Fibroblast of lung (primary cell): ENCODE measurements at regions not wholly inside any gene's neighbourhood (a gene's known extent, or its start where the extent isn't known, plus 50 kb on each side); places are given as distances from the start of the nearest gene placed in this dataset.
A peak's percentile ranks its signal among the peaks of the same experiment; 100 is the strongest.

Source experiments
- DNase-seq, 2 donors: peaks; one replicate each; pipeline versions ENCODE4 v3.0.0 to v3.0.0-alpha.2; 2010; ENCODE audit warnings: low read depth in 2 of 2
- H2AFZ ChIP-seq: 2 replicates; pipeline ENCODE4 v1.5.1; 2012; ENCODE audit warnings: low read length, control low read depth, inconsistent platforms
- H3K27ac ChIP-seq: 2 replicates; pipeline ENCODE4 v1.5.1; 2011; ENCODE audit warnings: low read length, control low read depth; ENCODE audit not compliant: insufficient read depth
- H3K27me3 ChIP-seq: 2 replicates; pipeline ENCODE4 v1.5.1; 2011; ENCODE audit warnings: mild to moderate bottlenecking, low read length; ENCODE audit not compliant: control insufficient read depth, insufficient read depth
- H3K36me3 ChIP-seq: 2 replicates; pipeline ENCODE4 v1.5.1; 2011; ENCODE audit warnings: low read length; ENCODE audit not compliant: control insufficient read depth, insufficient read depth
- H3K4me1 ChIP-seq: 2 replicates; pipeline ENCODE4 v1.5.1; 2011; ENCODE audit warnings: low read length; ENCODE audit not compliant: control insufficient read depth, insufficient read depth; ENCODE audit errors: extremely low read depth
- H3K4me2 ChIP-seq: 2 replicates; pipeline ENCODE4 v1.5.1; 2011; ENCODE audit warnings: low read length, control low read depth; ENCODE audit not compliant: insufficient read depth; ENCODE audit errors: extremely low read depth
- H3K4me3 ChIP-seq, 4 experiments: fragments of 200-600 bp in 1 of 4; sonication (generic) in 1 of 4; replicated peaks in 1 of 4; 2 replicates each; pipeline ENCODE4 v1.5.1; 2011 to 2016; ENCODE audit warnings: low read length in 4 of 4, low read depth in 3 of 4, mild to moderate bottlenecking in 3 of 4, control low read depth in 2 of 4, inconsistent platforms in 1 of 4, mixed read lengths in 1 of 4; ENCODE audit not compliant: insufficient read depth in 1 of 4; ENCODE audit errors: control extremely low read depth in 1 of 4
- H3K79me2 ChIP-seq: 2 replicates; pipeline ENCODE4 v1.5.1; 2012; ENCODE audit warnings: mild to moderate bottlenecking, low read length, inconsistent platforms; ENCODE audit not compliant: control insufficient read depth, insufficient read depth
- H3K9ac ChIP-seq: 2 replicates; pipeline ENCODE4 v1.5.1; 2011; ENCODE audit warnings: mild to moderate bottlenecking, low read length, control low read depth; ENCODE audit not compliant: insufficient read depth
- H3K9me3 ChIP-seq: 2 replicates; pipeline ENCODE4 v1.5.1; 2012; ENCODE audit warnings: low read depth, low read length; ENCODE audit not compliant: control insufficient read depth, insufficient read depth
- H4K20me1 ChIP-seq: 2 replicates; pipeline ENCODE4 v1.5.1; 2011; ENCODE audit warnings: low read length; ENCODE audit not compliant: control insufficient read depth, insufficient read depth; ENCODE audit errors: extremely low read depth
- EZH2 ChIP-seq: IDR thresholded peaks from 2 replicates; pipeline ENCODE4 v1.5.1; 2012; ENCODE audit warnings: low read length, control low read depth, mild to moderate bottlenecking; ENCODE audit errors: missing control alignments
- TF ChIP-seq, protein P1 (sequence below), 2 donors: IDR thresholded peaks in 1 of 2; conservative IDR thresholded peaks in 1 of 2; 1 replicate in 1 of 2; 2 replicates in 1 of 2; pipeline ENCODE4 v1.5.1; 2011 to 2012; ENCODE audit warnings: low read length in 2 of 2, control low read depth in 1 of 2, inconsistent platforms in 1 of 2, low read depth in 1 of 2, mild to moderate bottlenecking in 1 of 2

- Histone ChIP-seq H3K27me3 (no peaks in the 10 kb centered on the region), H3K79me2 (no peaks in the 10 kb centered on the region), H2AFZ (no peak overlapping the region), H3K36me3 (no peaks in the 10 kb centered on the region), H4K20me1 (no peaks in the 10 kb centered on the region), H3K4me2 (peak overlapping the region; percentile 61), H3K9me3 (no peaks in the 10 kb centered on the region), H3K4me3 (peak overlapping the region in 1 of 4 experiments; percentile 26), H3K27ac (peak overlapping the region; percentile 48), H3K4me1 (peaks cover 29% of the 10 kb centered on the region), H3K9ac (no peak overlapping the region)
- peak; percentile 58 to 64 for DNase-seq
- no peak for TF ChIP-seq EZH2
- TF ChIP-seq, protein P1, sequence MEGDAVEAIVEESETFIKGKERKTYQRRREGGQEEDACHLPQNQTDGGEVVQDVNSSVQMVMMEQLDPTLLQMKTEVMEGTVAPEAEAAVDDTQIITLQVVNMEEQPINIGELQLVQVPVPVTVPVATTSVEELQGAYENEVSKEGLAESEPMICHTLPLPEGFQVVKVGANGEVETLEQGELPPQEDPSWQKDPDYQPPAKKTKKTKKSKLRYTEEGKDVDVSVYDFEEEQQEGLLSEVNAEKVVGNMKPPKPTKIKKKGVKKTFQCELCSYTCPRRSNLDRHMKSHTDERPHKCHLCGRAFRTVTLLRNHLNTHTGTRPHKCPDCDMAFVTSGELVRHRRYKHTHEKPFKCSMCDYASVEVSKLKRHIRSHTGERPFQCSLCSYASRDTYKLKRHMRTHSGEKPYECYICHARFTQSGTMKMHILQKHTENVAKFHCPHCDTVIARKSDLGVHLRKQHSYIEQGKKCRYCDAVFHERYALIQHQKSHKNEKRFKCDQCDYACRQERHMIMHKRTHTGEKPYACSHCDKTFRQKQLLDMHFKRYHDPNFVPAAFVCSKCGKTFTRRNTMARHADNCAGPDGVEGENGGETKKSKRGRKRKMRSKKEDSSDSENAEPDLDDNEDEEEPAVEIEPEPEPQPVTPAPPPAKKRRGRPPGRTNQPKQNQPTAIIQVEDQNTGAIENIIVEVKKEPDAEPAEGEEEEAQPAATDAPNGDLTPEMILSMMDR (conservative IDR thresholded peaks at IDR 0.05 in 1 of 2, IDR thresholded peaks at IDR 0.05 in 1 of 2; ENCODE audit: low read depth in 1 of 2, low read length in 2 of 2) = peak in 1 of 2 donors; percentile 54
Observed at GRCh38 chr9:88773627-88774244, 217.5 kb upstream of the S1PR3 start.

GRCh38 chr9:88775037-88775471 lies 216.2 kb upstream of the S1PR3 start:
- no peaks in the 10 kb centered on the region for H3K79me2 ChIP-seq
- H4K20me1 ChIP-seq = no peaks in the 10 kb centered on the region
- peak; percentile 91 to 99 for DNase-seq
- H3K27me3 ChIP-seq = no peaks in the 10 kb centered on the region
- H3K27ac ChIP-seq = peak overlapping the region; percentile 65
- H2AFZ ChIP-seq = no peak overlapping the region
- H3K9ac ChIP-seq = no peak overlapping the region
- H3K4me3 ChIP-seq = no peak overlapping the region
- H3K36me3 ChIP-seq = no peaks in the 10 kb centered on the region
- peaks cover 29% of the 10 kb centered on the region for H3K4me1 ChIP-seq
- H3K4me2 ChIP-seq = peak overlapping the region; percentile 21
- H3K9me3 ChIP-seq = no peaks in the 10 kb centered on the region
- TF ChIP-seq, protein P1 (conservative IDR thresholded peaks at IDR 0.05 in 1 of 2, IDR thresholded peaks at IDR 0.05 in 1 of 2; ENCODE audit: low read depth in 1 of 2, low read length in 2 of 2) = no peak
- TF ChIP-seq EZH2 = no peak

- Histone ChIP-seq H3K36me3 (no peaks in the 10 kb centered on the region), H4K20me1 (no peaks in the 10 kb centered on the region), H3K9me3 (no peaks in the 10 kb centered on the region), H3K27ac (peak overlapping the region; percentile 65), H3K79me2 (no peaks in the 10 kb centered on the region), H3K9ac (no peak overlapping the region), H2AFZ (no peak overlapping the region), H3K4me3 (no peak overlapping the region), H3K4me1 (peaks cover 29% of the 10 kb centered on the region), H3K27me3 (no peaks in the 10 kb centered on the region), H3K4me2 (peak overlapping the region; percentile 21)
- no peak for TF ChIP-seq EZH2
- TF ChIP-seq, protein P1 (conservative IDR thresholded peaks at IDR 0.05 in 1 of 2, IDR thresholded peaks at IDR 0.05 in 1 of 2; ENCODE audit: low read depth in 1 of 2, low read length in 2 of 2) = no peak
- peak in 1 of 2 donors; percentile 47 for DNase-seq
Observed at GRCh38 chr9:88775559-88775958, 215.7 kb upstream of the S1PR3 start.
